Left ventricle myocardium inferior (tissue), 1 donor: ENCODE measurements at regions not wholly inside any gene's neighbourhood (a gene's known extent, or its start where the extent isn't known, plus 50 kb on each side); places are given as distances from the start of the nearest gene placed in this dataset.

Source experiments
- DNase-seq: peaks from one replicate; pipeline ENCODE4 v3.0.0-alpha.2; 2020
- H3K27ac ChIP-seq: fragments of 200-600 bp; replicated peaks from 2 replicates; pipeline ENCODE4 v1.8.0; 2021
- H3K27me3 ChIP-seq: fragments of 200-600 bp; 2 replicates; pipeline ENCODE4 v1.8.0; 2021; ENCODE audit warnings: low read depth
- H3K36me3 ChIP-seq: fragments of 200-600 bp; 2 replicates; pipeline ENCODE4 v1.8.0; 2021
- H3K4me1 ChIP-seq: fragments of 200-600 bp; 2 replicates; pipeline ENCODE4 v1.8.0; 2021
- H3K4me3 ChIP-seq: fragments of 200-600 bp; 2 replicates; pipeline ENCODE4 v1.8.0; 2021; ENCODE audit warnings: mild to moderate bottlenecking, moderate library complexity
- H3K9me3 ChIP-seq: fragments of 200-600 bp; replicated peaks from 2 replicates; pipeline ENCODE4 v1.8.0; 2021
- intact Hi-C: fragments of 100-400 bp; cut with micrococcal nuclease; formaldehyde crosslinking; loops from one replicate; pipeline ENCODE4 v1.11.0; 2022
- TF ChIP-seq, protein P1 (sequence below): fragments of 200-600 bp; IDR thresholded peaks from 2 replicates; pipeline ENCODE4 v1.8.0; 2021; ENCODE audit warnings: antibody characterized with exemption, mild to moderate bottlenecking, borderline replicate concordance
- donor health status: DM: no; HTN: yes; CAD: no; lungs with severe emphysema.

GRCh38 chr18:22355598-22355997, 62.1 kb downstream of the CTAGE1 start:
- H3K4me3 ChIP-seq = no peak overlapping the region
- no peaks in the 10 kb centered on the region for H3K9me3 ChIP-seq
- peak overlapping the region; percentile 72 for H3K27ac ChIP-seq
- H3K36me3 ChIP-seq = no peaks in the 10 kb centered on the region
- TF ChIP-seq, protein P1, sequence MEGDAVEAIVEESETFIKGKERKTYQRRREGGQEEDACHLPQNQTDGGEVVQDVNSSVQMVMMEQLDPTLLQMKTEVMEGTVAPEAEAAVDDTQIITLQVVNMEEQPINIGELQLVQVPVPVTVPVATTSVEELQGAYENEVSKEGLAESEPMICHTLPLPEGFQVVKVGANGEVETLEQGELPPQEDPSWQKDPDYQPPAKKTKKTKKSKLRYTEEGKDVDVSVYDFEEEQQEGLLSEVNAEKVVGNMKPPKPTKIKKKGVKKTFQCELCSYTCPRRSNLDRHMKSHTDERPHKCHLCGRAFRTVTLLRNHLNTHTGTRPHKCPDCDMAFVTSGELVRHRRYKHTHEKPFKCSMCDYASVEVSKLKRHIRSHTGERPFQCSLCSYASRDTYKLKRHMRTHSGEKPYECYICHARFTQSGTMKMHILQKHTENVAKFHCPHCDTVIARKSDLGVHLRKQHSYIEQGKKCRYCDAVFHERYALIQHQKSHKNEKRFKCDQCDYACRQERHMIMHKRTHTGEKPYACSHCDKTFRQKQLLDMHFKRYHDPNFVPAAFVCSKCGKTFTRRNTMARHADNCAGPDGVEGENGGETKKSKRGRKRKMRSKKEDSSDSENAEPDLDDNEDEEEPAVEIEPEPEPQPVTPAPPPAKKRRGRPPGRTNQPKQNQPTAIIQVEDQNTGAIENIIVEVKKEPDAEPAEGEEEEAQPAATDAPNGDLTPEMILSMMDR = no peak
- intact Hi-C loops = no loop called here
- H3K27me3 ChIP-seq = no peaks in the 10 kb centered on the region
- no peak for DNase-seq
- peaks cover 20% of the 10 kb centered on the region for H3K4me1 ChIP-seq

DNA sequence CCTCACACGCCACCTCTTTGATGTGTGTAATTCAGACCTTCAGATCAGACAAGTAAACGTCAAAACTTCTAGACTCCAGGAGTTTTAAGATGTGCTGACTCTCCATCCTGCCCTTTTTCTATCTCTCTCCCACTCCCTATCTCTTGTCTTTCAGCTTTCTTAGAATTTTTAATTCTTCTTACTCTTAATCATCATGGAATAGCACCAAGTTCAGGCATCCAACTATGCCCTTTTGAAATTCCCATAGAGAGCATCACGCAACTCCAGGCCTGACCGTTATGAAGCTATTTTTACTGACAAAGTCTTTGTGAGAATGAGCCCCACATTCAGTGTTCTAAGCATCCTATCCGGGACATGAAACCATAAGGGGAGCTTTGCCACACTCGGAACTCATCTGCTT, 62.6 kb downstream of the CTAGE1 start:
- no peaks in the 10 kb centered on the region for H3K9me3 ChIP-seq
- intact Hi-C loops = no loop called here
- no peaks in the 10 kb centered on the region for H3K36me3 ChIP-seq
- no peak overlapping the region for H3K4me3 ChIP-seq
- peaks cover 25% of the 10 kb centered on the region for H3K4me1 ChIP-seq
- H3K27me3 ChIP-seq = no peaks in the 10 kb centered on the region
- H3K27ac ChIP-seq = peak overlapping the region; percentile 72
- TF ChIP-seq, protein P1 = no peak
- no peak for DNase-seq

DNA sequence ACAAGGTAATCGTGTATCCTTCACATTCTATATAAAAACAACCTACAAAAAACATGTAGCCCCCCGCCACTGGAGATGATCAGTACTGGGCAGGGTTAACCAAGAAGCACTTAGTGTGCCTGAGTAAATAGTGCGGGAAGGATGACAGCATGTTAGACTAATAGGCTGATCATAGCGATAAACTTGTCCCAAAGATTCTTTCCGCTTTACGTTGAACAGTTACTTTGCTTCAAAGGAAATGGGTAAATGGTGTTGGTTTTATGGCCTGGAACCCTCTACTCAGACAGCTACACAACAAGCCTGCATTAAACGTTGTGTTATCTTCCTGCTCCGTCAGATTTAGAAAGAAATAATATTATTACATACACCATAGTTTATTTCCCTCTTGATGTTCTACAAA, 67.7 kb downstream of the CTAGE1 start:
- Histone ChIP-seq H3K27ac (peak overlapping the region; percentile 96), H3K4me3 (no peak overlapping the region), H3K4me1 (peaks cover 57% of the 10 kb centered on the region), H3K9me3 (no peaks in the 10 kb centered on the region), H3K27me3 (no peaks in the 10 kb centered on the region), H3K36me3 (no peaks in the 10 kb centered on the region)
- TF ChIP-seq, protein P1 = no peak
- intact Hi-C loops = loop anchor here (10.0 kb wide), 1 partner anchor 165 kb away; no protein-coding TSS in a partner anchor
- DNase-seq = no peak

DNA sequence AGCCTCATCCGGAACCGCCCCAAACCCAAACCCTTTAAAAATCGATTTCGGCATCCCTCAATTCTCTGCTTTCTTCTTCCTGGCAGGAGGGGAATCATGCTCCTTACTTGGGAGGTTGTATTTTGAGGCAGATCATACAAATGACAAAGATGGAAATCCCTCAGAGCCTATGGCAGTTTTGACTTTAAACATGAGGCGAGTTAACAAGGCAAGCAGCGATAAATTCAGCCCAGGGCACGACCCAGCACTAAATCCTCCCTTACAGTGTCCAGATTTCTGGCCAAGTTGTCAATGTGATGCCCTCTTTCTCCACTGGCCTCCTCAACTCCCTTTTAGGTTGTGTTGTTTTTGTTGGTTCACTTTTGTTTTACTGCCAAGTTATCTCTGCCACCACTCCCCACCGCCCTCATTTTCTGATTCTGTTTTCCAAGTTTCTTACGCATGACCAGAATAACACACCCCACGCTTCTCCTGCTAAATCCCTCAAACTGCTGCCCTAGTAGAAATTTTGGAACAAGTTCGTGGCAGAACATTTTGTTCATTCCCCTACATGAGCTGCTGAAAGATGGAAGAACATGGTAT, 68.3 kb downstream of the CTAGE1 start:
- peak overlapping the region; percentile 96 for H3K27ac ChIP-seq
- H3K36me3 ChIP-seq = no peaks in the 10 kb centered on the region
- H3K4me1 ChIP-seq = peaks cover 57% of the 10 kb centered on the region
- TF ChIP-seq, protein P1 = no peak
- intact Hi-C loops = loop anchor here (10.0 kb wide), 1 partner anchor 165 kb away; no protein-coding TSS in a partner anchor
- no peaks in the 10 kb centered on the region for H3K9me3 ChIP-seq
- no peak for DNase-seq
- H3K4me3 ChIP-seq = peak overlapping the region; percentile 70
- no peaks in the 10 kb centered on the region for H3K27me3 ChIP-seq

DNA sequence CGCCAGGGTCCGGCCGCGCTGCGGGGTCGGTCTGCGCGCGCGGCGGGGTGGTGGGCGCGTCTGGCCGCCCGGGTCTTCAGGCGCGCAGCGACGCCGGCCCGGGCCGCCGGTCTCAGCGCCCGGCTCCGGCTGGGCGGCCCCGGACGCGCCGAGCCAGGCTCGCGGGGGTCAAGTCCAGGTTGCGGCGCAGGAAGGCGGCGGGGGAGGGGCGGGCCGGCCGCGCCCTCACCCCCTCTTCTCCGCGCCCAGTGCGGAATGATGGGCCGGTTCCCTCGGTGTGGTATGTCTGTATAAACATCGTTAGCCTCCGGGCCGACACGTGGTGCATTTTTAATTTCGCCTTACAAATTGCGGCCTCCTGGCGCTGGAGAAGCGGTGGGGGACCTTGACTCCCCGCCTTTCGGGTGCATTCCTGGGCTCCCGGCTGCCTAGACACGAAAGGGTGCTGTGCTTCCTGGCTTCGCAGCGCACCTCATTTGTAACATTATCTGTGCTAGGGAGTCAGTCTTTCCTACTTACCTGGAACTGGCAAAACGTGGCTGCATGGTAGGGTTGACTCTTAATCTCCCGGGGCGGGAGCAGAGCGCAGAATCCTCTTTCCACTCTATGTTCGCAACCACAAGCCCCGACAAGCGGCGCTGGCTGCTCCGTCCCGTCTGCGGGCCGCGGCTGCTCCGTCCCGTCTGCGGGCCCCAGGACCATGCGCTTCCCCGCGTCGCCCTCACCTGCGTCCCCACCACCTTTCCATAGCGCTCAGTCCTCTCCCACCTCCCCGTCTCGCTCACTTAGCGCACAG, 69.0 kb downstream of the CTAGE1 start:
- intact Hi-C loops = loop anchor here (10.0 kb wide), 1 partner anchor 164 kb away; no protein-coding TSS in a partner anchor
- Histone ChIP-seq H3K36me3 (no peaks in the 10 kb centered on the region), H3K4me1 (peaks cover 62% of the 10 kb centered on the region), H3K27me3 (no peaks in the 10 kb centered on the region), H3K4me3 (peak overlapping the region; percentile 70), H3K9me3 (no peaks in the 10 kb centered on the region), H3K27ac (peak overlapping the region; percentile 96)
- peak; percentile 83 for DNase-seq
- TF ChIP-seq, protein P1 = peak; percentile 7
